Stimulated activated CD8-positive, alpha-beta memory T cell treated with anti-CD3 and anti-CD28 coated beads, Interleukin-2, amount 100 ng/mL, for 1 hour (primary cell): ENCODE measurements at regions not wholly inside any gene's neighbourhood (a gene's known extent, or its start where the extent isn't known, plus 50 kb on each side); places are given as distances from the start of the nearest gene placed in this dataset.

Source experiments
- DNase-seq, 2 donors: peaks; one replicate each; pipeline ENCODE4 v3.0.0-alpha.2; 2020; ENCODE audit warnings: low read depth in 2 of 2

- DNase-seq, result no peak
Observed at GRCh38 chr16:26651884-26652283, 414.8 kb upstream of the C16orf82 start.

GRCh38 chr16:26658486-26658885 lies 408.2 kb upstream of the C16orf82 start:
- no peak for DNase-seq

- DNase-seq, result no peak
Observed at GRCh38 chr16:26658915-26659314, 407.8 kb upstream of the C16orf82 start.

- DNase-seq, result no peak
Observed at GRCh38 chr16:26664086-26664485, 402.6 kb upstream of the C16orf82 start.

- DNase-seq, result no peak
Observed at GRCh38 chr16:26665166-26665939, 401.4 kb upstream of the C16orf82 start.

GRCh38 chr16:26666486-26666885 lies 400.2 kb upstream of the C16orf82 start:
- no peak for DNase-seq

- no peak for DNase-seq
Observed at GRCh38 chr16:26667307-26667706, 399.4 kb upstream of the C16orf82 start.

GRCh38 chr16:26668026-26668425 lies 398.7 kb upstream of the C16orf82 start:
- no peak for DNase-seq

- DNase-seq, result no peak
Observed at GRCh38 chr16:26672206-26672605, 394.5 kb upstream of the C16orf82 start.

GRCh38 chr16:26673011-26673410 lies 393.7 kb upstream of the C16orf82 start:
- DNase-seq, result no peak

- DNase-seq, result no peak
Observed at GRCh38 chr16:26680671-26681070, 386.1 kb upstream of the C16orf82 start.

- no peak for DNase-seq
Observed at GRCh38 chr16:26688105-26688504, 378.6 kb upstream of the C16orf82 start.

GRCh38 chr16:26688699-26689098 lies 378.0 kb upstream of the C16orf82 start:
- DNase-seq, result no peak

GRCh38 chr16:26692658-26693057 lies 374.1 kb upstream of the C16orf82 start:
- no peak for DNase-seq

- DNase-seq, result no peak
Observed at GRCh38 chr16:26697807-26698206, 368.9 kb upstream of the C16orf82 start.

- DNase-seq, result no peak
Observed at GRCh38 chr16:26700250-26700649, 366.5 kb upstream of the C16orf82 start.

- no peak for DNase-seq
Observed at GRCh38 chr16:26701243-26701886, 365.4 kb upstream of the C16orf82 start.

- DNase-seq, result no peak
Observed at GRCh38 chr16:26705346-26705745, 361.4 kb upstream of the C16orf82 start.

- DNase-seq, result no peak
Observed at GRCh38 chr16:26708428-26708827, 358.3 kb upstream of the C16orf82 start.

- no peak for DNase-seq
Observed at GRCh38 chr16:26709175-26709574, 357.6 kb upstream of the C16orf82 start.

- DNase-seq, result no peak
Observed at GRCh38 chr16:26709754-26710153, 357.0 kb upstream of the C16orf82 start.

- no peak for DNase-seq
Observed at GRCh38 chr16:26710450-26710849, 356.3 kb upstream of the C16orf82 start.

- DNase-seq, result no peak
Observed at GRCh38 chr16:26712876-26713275, 353.9 kb upstream of the C16orf82 start.
